ENCODE measurements at regions not wholly inside any gene's neighbourhood (a gene's known extent, or its start where the extent isn't known, plus 50 kb on each side); places are given as distances from the start of the nearest gene placed in this dataset.

DNA sequence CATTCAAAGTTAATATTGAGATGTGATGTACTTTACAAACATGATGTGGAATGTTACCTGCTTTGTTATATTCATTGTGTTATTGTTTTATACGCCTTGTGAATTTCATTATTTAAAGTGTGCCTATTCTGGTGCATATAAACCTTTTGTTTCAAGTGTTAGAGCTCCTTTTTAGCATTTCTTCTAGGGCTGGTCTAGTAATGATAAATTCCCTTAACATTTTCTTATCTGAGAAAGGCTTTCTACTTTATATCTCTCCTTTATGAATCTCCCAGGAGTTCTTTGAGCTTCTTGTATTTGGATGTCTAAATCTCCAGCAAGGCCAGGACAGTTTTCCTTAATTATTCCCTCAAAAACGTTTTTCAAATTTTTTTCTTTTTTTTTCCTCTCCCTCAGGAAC lies 1005.6 kb downstream of the IGSF11 start:
- Histone ChIP-seq H3K27me3 (ENCODE audit: control insufficient read depth, insufficient read depth, low read length) (no peaks in the 10 kb centered on the region), H3K4me2 (ENCODE audit: low read length) (no peak overlapping the region), H3K4me1 (no peaks in the 10 kb centered on the region), H3K9ac (no peak overlapping the region), H3K79me2 (no peaks in the 10 kb centered on the region), H3K27ac (no peak overlapping the region), H3K9me3 (ENCODE audit: control insufficient read depth, low read length) (no peaks in the 10 kb centered on the region), H3K36me3 (ENCODE audit: control insufficient read depth, insufficient read depth, low read length) (no peaks in the 10 kb centered on the region), H3K4me3 (ENCODE audit: low read depth, low read length) (no peak overlapping the region), H2AFZ (no peak overlapping the region)
- TF ChIP-seq, protein P1, sequence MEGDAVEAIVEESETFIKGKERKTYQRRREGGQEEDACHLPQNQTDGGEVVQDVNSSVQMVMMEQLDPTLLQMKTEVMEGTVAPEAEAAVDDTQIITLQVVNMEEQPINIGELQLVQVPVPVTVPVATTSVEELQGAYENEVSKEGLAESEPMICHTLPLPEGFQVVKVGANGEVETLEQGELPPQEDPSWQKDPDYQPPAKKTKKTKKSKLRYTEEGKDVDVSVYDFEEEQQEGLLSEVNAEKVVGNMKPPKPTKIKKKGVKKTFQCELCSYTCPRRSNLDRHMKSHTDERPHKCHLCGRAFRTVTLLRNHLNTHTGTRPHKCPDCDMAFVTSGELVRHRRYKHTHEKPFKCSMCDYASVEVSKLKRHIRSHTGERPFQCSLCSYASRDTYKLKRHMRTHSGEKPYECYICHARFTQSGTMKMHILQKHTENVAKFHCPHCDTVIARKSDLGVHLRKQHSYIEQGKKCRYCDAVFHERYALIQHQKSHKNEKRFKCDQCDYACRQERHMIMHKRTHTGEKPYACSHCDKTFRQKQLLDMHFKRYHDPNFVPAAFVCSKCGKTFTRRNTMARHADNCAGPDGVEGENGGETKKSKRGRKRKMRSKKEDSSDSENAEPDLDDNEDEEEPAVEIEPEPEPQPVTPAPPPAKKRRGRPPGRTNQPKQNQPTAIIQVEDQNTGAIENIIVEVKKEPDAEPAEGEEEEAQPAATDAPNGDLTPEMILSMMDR (IDR thresholded peaks at IDR 0.05), result no peak

DNA sequence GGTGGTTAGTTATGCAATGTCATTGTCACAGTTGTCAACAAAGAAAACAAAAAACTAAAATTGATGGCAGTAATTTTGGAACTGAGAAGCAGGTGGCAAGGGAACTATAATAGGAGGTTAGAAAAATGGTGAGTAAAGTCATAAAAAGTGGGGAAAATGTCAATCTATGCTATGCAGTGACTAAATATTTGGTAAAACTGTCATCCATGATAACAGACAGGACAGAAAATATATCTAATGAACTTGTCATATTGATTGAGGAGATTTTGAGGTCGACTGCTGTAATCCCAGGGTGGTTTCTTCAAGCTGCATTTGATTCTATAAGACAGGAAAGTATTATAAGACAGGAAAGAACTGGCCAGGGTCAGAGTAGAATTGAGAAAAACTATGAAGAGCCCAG lies 998.4 kb downstream of the IGSF11 start:
- TF ChIP-seq, protein P1 (IDR thresholded peaks at IDR 0.05), result no peak
- H3K9ac ChIP-seq, result no peak overlapping the region
- H3K27me3 ChIP-seq (ENCODE audit: control insufficient read depth, insufficient read depth, low read length), result no peaks in the 10 kb centered on the region
- H3K4me3 ChIP-seq (ENCODE audit: low read depth, low read length), result no peak overlapping the region
- H3K4me1 ChIP-seq, result no peaks in the 10 kb centered on the region
- no peak overlapping the region for H3K4me2 ChIP-seq (ENCODE audit: low read length)
- no peaks in the 10 kb centered on the region for H3K9me3 ChIP-seq (ENCODE audit: control insufficient read depth, low read length)
- no peak overlapping the region for H3K27ac ChIP-seq
- no peaks in the 10 kb centered on the region for H3K79me2 ChIP-seq
- H2AFZ ChIP-seq, result no peak overlapping the region
- H3K36me3 ChIP-seq (ENCODE audit: control insufficient read depth, insufficient read depth, low read length), result no peaks in the 10 kb centered on the region

DNA sequence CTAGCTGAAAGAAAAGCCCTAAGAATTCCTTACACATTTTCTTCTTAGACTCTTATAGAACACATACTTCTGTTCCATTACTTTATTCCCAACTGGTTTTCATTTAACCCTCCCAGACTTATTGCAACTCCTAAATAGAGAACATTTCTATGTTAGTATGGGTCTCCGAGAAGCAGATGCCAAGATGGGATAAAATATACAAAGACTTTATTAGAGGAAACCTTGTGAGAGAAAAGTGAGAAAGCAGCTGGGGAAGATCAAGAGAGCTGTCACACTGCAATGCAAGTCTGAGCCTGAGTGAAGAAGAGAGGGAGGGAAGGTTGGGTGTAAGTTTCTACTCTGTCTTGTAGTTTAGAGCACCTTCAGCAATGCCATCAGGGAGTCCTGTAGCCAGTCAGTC lies 979.3 kb downstream of the IGSF11 start:
- H3K36me3 ChIP-seq (ENCODE audit: control insufficient read depth, insufficient read depth, low read length), result no peaks in the 10 kb centered on the region
- no peaks in the 10 kb centered on the region for H3K4me1 ChIP-seq
- H3K9me3 ChIP-seq (ENCODE audit: control insufficient read depth, low read length), result no peaks in the 10 kb centered on the region
- TF ChIP-seq, protein P1 (IDR thresholded peaks at IDR 0.05), result no peak
- no peak overlapping the region for H3K27ac ChIP-seq
- H3K9ac ChIP-seq, result no peak overlapping the region
- H3K79me2 ChIP-seq, result no peaks in the 10 kb centered on the region
- no peak overlapping the region for H3K4me2 ChIP-seq (ENCODE audit: low read length)
- no peaks in the 10 kb centered on the region for H3K27me3 ChIP-seq (ENCODE audit: control insufficient read depth, insufficient read depth, low read length)
- H2AFZ ChIP-seq, result no peak overlapping the region
- no peak overlapping the region for H3K4me3 ChIP-seq (ENCODE audit: low read depth, low read length)

DNA sequence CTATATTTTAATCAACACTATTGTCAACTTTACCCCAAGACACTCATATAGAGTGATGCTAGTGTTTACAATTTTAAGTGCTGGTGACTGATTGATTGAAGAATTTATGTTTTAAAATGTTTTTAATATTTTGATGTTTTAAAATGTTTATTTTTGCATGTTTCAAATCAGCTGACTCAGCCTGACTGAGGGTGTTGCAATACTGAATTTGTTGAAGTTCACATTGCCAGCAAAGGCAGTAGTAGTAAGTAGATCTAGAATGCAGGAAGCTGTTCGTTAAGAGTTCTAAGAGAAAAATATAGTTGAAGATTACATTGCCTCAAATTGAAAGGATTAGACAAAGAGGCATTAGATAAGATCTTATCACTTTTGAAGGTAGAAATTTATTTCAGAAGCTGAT lies 977.6 kb downstream of the IGSF11 start:
- Histone ChIP-seq H3K9ac (no peak overlapping the region), H3K4me2 (ENCODE audit: low read length) (no peak overlapping the region), H3K4me3 (ENCODE audit: low read depth, low read length) (no peak overlapping the region), H3K79me2 (no peaks in the 10 kb centered on the region), H2AFZ (no peak overlapping the region), H3K9me3 (ENCODE audit: control insufficient read depth, low read length) (no peaks in the 10 kb centered on the region), H3K4me1 (no peaks in the 10 kb centered on the region), H3K27ac (no peak overlapping the region), H3K27me3 (ENCODE audit: control insufficient read depth, insufficient read depth, low read length) (no peaks in the 10 kb centered on the region), H3K36me3 (ENCODE audit: control insufficient read depth, insufficient read depth, low read length) (no peaks in the 10 kb centered on the region)
- TF ChIP-seq, protein P1 (IDR thresholded peaks at IDR 0.05), result no peak

DNA sequence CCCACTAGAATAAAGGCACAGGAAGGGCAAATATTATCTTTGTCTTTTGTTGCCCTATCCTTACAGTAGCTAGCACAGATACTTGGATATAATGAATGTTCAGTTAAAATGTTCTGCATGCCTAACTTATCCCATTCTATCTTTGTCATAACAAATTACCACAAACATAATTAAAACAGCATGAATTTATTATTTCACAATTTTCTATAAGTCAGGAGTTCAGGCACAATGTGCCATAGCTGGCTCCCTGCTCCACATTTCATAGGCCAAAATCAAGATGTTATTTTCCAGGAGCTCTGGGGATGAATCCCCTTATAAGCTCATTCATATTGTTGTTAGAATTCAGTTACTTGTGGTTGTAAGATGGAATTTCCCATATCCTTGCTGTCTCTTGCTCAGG lies 975.5 kb downstream of the IGSF11 start:
- TF ChIP-seq, protein P1 (IDR thresholded peaks at IDR 0.05), result no peak
- Histone ChIP-seq H3K9me3 (ENCODE audit: control insufficient read depth, low read length) (no peaks in the 10 kb centered on the region), H3K9ac (no peak overlapping the region), H2AFZ (no peak overlapping the region), H3K27ac (no peak overlapping the region), H3K79me2 (no peaks in the 10 kb centered on the region), H3K36me3 (ENCODE audit: control insufficient read depth, insufficient read depth, low read length) (no peaks in the 10 kb centered on the region), H3K4me2 (ENCODE audit: low read length) (no peak overlapping the region), H3K27me3 (ENCODE audit: control insufficient read depth, insufficient read depth, low read length) (no peaks in the 10 kb centered on the region), H3K4me3 (ENCODE audit: low read depth, low read length) (no peak overlapping the region), H3K4me1 (no peaks in the 10 kb centered on the region)

All from parathyroid adenoma (tissue), 2 donors.